ENCODE measurements at regions not wholly inside any gene's neighbourhood (a gene's known extent, or its start where the extent isn't known, plus 50 kb on each side); places are given as distances from the start of the nearest gene placed in this dataset.
A peak's percentile ranks its signal among the peaks of the same experiment; 100 is the strongest.

- DNase-seq (ENCODE audit: low read depth): no peak
Measured at GRCh38 chr12:43117226-43117930, 434.6 kb downstream of the ADAMTS20 start.

DNA sequence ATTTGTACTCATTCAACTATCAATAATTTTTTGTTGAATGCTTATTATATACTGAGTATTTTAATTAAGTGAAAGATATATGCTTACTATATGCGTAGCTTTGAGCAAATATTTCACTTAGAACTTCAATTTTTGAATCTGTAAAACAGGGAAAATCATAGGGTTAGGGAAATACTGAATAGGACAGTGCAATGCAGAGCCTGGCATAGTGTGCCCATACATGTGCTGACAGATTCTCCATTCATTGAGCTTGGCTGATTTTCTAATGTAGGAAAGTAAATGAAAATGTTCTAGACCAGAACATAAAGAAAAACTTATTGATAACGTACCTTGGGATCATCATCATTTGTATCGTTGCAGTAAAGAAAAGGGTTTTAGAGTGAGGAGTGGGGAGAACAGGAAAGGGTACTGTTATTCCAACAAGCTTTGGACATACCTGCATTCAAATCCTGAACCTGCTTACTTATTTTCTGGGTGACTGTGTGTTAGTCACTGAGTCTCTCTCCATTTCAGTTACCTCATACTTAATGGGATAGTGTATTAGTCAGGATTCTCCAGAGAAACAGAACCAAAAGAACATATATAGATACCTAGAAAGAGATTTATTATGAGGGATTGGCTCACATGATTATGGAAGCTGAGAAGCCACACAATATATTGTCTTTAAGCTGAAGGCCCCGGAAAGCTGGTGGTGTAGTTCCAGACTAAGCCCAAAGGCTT is 436.4 kb downstream of the ADAMTS20 start:
- DNase-seq (ENCODE audit: low read depth): no peak

DNA sequence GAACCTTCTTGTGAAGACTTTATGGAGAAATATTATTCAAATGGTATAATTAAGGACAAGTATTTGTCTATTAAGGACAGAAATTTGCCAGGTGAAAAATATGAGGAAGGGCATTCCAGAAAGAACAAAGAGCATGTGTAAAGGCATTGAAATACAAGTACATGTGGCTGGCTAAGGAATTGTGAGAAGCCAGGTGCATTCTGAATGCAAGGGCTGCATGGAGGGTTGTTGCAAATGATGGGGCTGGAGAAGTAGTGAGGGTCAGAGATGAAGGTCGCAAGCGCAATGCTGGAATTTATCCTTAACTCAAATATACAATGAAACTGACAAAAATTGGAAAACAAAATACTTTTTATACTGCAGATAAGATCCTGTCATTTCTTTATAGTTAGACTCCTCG is 437.7 kb downstream of the ADAMTS20 start:
- no peak for DNase-seq (ENCODE audit: low read depth)

GRCh38 chr12:43113616-43114015 is 438.4 kb downstream of the ADAMTS20 start:
- DNase-seq (ENCODE audit: low read depth): no peak

DNA sequence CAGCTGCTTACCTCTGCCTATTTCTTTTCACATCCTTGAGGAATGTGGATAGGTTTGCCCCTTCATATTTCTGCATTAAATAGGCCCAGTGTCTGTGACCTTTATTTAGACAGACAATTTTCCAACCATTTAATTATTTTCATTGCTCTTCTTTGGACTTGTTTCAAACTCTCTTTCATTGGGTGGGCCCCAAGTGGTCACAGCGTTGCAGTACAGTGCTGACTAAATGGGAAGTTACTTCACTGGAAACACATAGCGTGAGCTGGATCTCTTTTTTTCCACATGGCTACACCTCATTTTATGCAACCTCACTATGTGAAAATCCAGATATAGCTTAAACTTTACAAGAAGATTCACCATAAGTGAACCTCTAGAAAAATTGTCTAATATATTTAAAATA is 438.9 kb downstream of the ADAMTS20 start:
- no peak for DNase-seq (ENCODE audit: low read depth)

- no peak for DNase-seq (ENCODE audit: low read depth)
Measured at GRCh38 chr12:43112101-43112920, 439.7 kb downstream of the ADAMTS20 start.

DNA sequence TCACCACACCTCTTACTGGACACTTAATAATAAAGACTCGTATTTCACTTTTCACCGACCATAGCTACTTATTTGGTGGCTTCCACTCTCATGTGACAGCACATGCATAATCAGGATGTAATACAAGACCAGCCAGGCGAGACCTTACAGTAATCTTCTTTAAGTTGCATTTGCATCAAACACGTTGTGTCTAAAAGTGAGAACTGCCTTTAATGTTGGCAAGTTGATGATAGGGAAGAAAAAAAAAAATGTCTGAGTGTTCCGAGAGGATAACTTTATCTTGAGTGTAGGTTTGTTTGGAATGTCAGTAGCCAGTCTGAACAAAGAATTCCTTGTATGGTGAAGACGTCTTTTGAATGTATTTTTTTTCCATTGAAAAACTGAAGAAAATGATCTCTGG is 440.4 kb downstream of the ADAMTS20 start:
- DNase-seq (ENCODE audit: low read depth): no peak

DNA sequence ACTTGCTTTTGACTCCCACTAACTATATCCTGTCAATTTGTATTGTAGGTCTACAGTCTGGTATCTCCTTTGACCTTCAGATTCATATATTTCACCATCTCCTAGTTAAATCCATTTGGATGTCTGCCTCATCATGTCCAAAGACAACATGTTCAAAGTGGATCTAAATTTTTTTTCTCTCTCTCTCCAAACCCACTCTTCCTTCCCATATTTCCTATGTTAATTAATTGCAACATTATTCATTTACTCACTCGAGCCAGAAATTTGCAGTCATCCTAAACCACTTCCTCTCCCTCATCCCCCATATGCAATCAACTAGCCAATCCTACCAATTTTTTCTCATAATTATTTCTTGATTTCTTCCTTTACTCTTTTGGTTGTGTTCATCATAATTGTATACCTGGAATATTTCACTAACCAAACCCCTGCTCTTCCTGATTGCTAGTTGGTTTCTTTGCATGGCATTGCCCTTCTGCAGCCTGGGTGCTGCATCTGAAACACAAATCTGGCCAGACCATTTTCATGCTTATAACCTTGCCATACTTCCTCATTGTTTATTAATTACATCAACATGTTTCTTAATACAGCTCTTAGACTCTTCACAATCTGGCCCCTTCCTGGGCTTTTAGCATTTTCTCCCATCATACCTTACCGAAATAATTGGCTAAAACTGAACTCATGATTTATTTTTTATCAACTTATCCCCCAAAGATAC is 442.2 kb downstream of the ADAMTS20 start:
- DNase-seq (ENCODE audit: low read depth): no peak

GRCh38 chr12:43108656-43109055 is 443.3 kb downstream of the ADAMTS20 start:
- DNase-seq (ENCODE audit: low read depth): no peak

- no peak for DNase-seq (ENCODE audit: low read depth)
Measured at GRCh38 chr12:43107026-43107775, 444.8 kb downstream of the ADAMTS20 start.

- DNase-seq (ENCODE audit: low read depth): no peak
Measured at GRCh38 chr12:43106355-43106754, 445.6 kb downstream of the ADAMTS20 start.

DNA sequence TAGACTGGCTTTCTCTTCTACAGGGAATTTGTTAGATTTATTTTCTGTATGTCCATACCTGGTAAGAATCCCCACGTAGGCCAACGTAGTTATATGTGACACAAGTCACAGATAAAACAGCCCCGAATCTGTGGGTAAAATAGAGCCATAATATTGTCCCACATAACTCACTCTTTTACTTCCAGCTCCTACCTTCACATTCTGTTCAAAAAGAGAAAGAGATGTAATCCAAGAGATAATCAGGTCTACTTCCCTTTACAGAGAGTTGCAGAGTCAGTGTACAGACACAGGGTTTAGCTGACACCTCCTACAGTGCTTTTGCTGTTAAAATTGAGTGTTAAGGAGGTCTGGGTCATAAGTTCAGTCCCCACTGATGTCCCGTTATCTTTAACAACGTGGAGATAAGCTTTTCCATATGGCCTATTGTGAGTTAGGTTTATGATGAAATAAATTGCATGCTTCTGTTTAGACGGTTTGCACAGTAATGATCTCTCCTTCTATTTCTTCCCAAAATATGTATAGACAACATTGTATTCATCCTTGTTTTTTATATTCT is 446.5 kb downstream of the ADAMTS20 start:
- DNase-seq (ENCODE audit: low read depth): no peak

DNA sequence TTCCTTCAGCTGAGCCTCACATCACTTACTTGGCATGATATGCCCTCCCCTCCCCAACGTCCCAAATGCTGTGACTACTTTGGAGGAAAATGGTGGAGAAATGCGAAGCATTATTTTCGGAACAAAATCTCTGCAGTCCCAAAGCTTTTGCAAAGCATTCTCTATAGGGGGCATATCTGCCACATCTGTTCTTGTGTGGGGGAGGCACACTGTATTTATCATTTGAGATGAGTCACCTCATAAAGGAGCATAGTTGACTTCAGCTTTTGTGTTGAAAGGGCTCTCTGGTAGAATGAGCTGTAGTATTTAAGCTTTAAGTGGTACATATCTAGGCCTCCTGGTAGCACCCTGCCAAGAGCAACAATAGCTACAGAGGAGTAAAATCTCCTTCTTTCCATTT is 447.5 kb downstream of the ADAMTS20 start:
- peak; percentile 22 for DNase-seq (ENCODE audit: low read depth)

DNA sequence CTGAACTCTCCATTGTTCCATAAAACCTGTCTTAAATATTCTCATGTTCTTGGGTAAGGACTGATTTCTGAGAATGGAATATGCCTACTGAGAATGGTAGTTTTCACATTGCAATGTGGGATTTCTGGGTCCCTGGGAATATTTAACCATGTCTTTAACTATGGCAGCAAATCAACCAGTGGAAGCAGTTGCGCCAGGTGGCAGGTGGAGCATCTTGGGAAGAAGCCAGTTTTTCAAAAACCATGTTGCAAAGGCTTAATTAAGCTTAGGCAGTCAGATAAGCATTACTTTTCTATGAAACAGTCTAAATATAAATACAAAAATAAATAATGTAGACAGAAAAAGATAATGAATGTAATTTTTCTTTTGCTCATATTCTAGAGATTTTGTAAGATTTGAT is 448.1 kb downstream of the ADAMTS20 start:
- no peak for DNase-seq (ENCODE audit: low read depth)

GRCh38 chr12:43102546-43103264 is 449.3 kb downstream of the ADAMTS20 start:
- no peak for DNase-seq (ENCODE audit: low read depth)

GRCh38 chr12:43100231-43100630 is 451.8 kb downstream of the ADAMTS20 start:
- no peak for DNase-seq (ENCODE audit: low read depth)

DNA sequence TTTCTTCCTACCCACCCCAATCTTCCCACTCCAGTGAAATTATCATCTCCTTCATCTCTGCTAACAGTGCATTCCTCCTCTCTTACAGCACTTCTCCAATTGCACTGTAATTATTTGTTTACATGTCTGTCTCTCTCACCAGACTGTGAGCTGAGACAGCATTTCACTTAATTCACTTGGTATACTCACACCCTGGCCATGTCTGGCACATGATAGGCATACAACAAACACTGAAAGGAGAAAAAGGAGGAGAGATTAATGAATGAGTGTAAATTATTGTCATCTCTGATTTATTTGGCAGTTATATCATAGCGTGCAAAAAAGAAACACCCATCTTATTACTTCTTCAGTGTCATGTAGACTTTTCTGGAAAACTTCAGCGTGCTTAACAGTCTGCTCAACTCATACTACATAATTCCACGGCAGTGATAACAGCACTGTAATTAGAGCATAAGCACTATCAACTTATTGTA is 452.3 kb downstream of the ADAMTS20 start:
- DNase-seq (ENCODE audit: low read depth): no peak

- no peak for DNase-seq (ENCODE audit: low read depth)
Measured at GRCh38 chr12:43098766-43099550, 453.0 kb downstream of the ADAMTS20 start.

DNA sequence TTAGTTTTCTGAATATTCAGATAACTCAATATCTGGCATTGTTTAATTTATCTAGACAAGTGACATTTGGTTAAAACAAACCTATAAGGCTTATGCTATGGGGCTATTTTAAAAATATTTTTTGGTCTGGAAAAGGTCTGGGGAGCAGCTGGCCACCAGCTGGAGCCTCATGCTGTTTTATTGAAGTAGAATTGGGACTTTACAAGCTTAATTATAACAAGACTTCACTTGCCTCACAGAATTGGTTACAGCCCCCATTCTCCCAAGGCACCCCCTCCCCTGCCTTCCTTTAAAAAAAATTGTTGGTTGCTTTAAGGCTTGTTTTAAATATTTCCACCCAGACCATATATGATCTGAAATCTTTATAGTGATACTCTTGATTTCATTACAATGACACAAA is 453.9 kb downstream of the ADAMTS20 start:
- DNase-seq (ENCODE audit: low read depth): no peak

GRCh38 chr12:43097471-43097870 is 454.5 kb downstream of the ADAMTS20 start:
- no peak for DNase-seq (ENCODE audit: low read depth)
